ENCODE measurements at regions not wholly inside any gene's neighbourhood (a gene's known extent, or its start where the extent isn't known, plus 50 kb on each side); places are given as distances from the start of the nearest gene placed in this dataset.
"Not testable (repeated sequence)": the region's sequence is repeated elsewhere in the genome, so short reads cannot be mapped to it uniquely, and the experiment has no call there.

DNA sequence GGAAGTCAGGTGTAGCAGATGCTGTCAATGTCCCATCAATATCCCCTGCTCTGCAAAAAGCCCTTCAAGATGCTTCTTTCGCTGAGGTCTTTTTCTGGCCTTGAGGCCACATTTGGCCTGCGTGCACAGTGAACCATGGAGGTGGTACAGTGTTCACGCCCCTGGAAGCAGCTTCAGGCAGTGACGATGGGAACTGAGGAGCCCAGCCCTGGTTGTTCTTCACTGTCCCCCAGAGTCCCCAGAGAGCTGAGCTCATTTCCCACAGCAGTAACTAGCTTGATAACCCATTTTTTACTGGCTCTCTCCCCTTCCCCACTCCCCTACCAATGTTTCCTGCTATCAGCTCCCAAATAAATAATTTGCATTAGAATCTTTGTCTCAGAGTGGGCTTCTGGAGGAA is 76.5 kb downstream of the OLIG1 start:
- ChIA-PET CTCF (no interaction called here), POLR2A (no interaction called here)
- intact Hi-C loops (cut with micrococcal nuclease; ENCODE audit: unreplicated experiment): no loop called here

DNA sequence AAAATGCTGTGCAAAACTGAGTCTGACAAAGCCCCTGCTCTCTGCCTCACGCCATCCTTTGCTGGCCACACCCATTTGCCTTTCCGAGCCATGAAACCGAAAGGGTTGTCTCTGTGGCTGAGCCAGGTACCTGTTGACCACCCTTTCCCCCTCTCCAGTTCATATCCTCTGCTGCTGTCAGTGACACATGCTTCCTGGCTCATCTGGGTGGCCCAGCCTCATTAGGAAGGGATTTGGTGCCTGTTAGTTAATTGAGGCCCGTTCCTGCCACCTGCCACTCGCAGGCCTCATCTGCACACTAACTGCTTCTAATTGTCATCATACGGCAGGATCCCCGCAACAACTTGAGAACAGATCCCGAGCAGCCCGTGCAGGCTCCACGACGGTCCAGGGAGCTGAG is 79.2 kb downstream of the OLIG1 start:
- Histone ChIP-seq H3K36me3 (ENCODE audit: control insufficient read depth, insufficient read depth, low read length) (no peaks in the 10 kb centered on the region), H3K4me1 (ENCODE audit: control insufficient read depth, insufficient read depth, low read length) (no peaks in the 10 kb centered on the region), H3K9me3 (ENCODE audit: control insufficient read depth, insufficient read depth, low read depth, low read length) (no peaks in the 10 kb centered on the region), H3K27ac (ENCODE audit: low read length) (no peak overlapping the region), H3K27me3 (ENCODE audit: control insufficient read depth, insufficient read depth, low read length) (peaks cover 6% of the 10 kb centered on the region; the same call in 1 of the 2 replicates), H3K4me3 (ENCODE audit: low read depth in 2 of 2, low read length in 2 of 2) (no peak overlapping the region)
- no peak for ATAC-seq
- ChIA-PET CTCF (no interaction called here), POLR2A (no interaction called here)
- TF ChIP-seq SIN3A (IDR thresholded peaks at IDR 0.05; ENCODE audit: borderline replicate concordance, insufficient read depth, low read depth, low read length) (no peak), TCF7L2 (IDR thresholded peaks at IDR 0.05; ENCODE audit: low read depth, low read length) (no peak), POLR2AphosphoS5 (IDR thresholded peaks at IDR 0.05; ENCODE audit: low read depth, low read length) (no peak)
- TF ChIP-seq, protein P1, sequence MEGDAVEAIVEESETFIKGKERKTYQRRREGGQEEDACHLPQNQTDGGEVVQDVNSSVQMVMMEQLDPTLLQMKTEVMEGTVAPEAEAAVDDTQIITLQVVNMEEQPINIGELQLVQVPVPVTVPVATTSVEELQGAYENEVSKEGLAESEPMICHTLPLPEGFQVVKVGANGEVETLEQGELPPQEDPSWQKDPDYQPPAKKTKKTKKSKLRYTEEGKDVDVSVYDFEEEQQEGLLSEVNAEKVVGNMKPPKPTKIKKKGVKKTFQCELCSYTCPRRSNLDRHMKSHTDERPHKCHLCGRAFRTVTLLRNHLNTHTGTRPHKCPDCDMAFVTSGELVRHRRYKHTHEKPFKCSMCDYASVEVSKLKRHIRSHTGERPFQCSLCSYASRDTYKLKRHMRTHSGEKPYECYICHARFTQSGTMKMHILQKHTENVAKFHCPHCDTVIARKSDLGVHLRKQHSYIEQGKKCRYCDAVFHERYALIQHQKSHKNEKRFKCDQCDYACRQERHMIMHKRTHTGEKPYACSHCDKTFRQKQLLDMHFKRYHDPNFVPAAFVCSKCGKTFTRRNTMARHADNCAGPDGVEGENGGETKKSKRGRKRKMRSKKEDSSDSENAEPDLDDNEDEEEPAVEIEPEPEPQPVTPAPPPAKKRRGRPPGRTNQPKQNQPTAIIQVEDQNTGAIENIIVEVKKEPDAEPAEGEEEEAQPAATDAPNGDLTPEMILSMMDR (IDR thresholded peaks at IDR 0.05): no peak
- TF ChIP-seq, protein P2, sequence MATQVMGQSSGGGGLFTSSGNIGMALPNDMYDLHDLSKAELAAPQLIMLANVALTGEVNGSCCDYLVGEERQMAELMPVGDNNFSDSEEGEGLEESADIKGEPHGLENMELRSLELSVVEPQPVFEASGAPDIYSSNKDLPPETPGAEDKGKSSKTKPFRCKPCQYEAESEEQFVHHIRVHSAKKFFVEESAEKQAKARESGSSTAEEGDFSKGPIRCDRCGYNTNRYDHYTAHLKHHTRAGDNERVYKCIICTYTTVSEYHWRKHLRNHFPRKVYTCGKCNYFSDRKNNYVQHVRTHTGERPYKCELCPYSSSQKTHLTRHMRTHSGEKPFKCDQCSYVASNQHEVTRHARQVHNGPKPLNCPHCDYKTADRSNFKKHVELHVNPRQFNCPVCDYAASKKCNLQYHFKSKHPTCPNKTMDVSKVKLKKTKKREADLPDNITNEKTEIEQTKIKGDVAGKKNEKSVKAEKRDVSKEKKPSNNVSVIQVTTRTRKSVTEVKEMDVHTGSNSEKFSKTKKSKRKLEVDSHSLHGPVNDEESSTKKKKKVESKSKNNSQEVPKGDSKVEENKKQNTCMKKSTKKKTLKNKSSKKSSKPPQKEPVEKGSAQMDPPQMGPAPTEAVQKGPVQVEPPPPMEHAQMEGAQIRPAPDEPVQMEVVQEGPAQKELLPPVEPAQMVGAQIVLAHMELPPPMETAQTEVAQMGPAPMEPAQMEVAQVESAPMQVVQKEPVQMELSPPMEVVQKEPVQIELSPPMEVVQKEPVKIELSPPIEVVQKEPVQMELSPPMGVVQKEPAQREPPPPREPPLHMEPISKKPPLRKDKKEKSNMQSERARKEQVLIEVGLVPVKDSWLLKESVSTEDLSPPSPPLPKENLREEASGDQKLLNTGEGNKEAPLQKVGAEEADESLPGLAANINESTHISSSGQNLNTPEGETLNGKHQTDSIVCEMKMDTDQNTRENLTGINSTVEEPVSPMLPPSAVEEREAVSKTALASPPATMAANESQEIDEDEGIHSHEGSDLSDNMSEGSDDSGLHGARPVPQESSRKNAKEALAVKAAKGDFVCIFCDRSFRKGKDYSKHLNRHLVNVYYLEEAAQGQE (IDR thresholded peaks at IDR 0.05; ENCODE audit: insufficient read depth in 1 of 2, low read depth in 2 of 2, low read length in 1 of 2): no peak
- in situ Hi-C loops (cut with HindIII; ENCODE audit: low pct_unique_long_range_greater_than_20kb, low sequenced_read_pairs) (no loop called here), intact Hi-C loops (cut with micrococcal nuclease; ENCODE audit: unreplicated experiment) (no loop called here)
- no peak for DNase-seq (ENCODE audit: low read depth, low spot score)
- no TSS peak for BruUV-seq (replicated peaks)

More for the DNA sequence above, 76.5 kb downstream of the OLIG1 start:
- TF ChIP-seq POLR2AphosphoS5 (IDR thresholded peaks at IDR 0.05; ENCODE audit: low read depth, low read length) (no peak), TCF7L2 (IDR thresholded peaks at IDR 0.05; ENCODE audit: low read depth, low read length) (no peak), SIN3A (IDR thresholded peaks at IDR 0.05; ENCODE audit: borderline replicate concordance, insufficient read depth, low read depth, low read length) (no peak)
- TF ChIP-seq, protein P1 (IDR thresholded peaks at IDR 0.05): no peak
- TF ChIP-seq, protein P2 (IDR thresholded peaks at IDR 0.05; ENCODE audit: insufficient read depth in 1 of 2, low read depth in 2 of 2, low read length in 1 of 2): no peak
- no peaks in the 10 kb centered on the region for H3K36me3 ChIP-seq (ENCODE audit: control insufficient read depth, insufficient read depth, low read length)
- in situ Hi-C loops (cut with HindIII; ENCODE audit: low pct_unique_long_range_greater_than_20kb, low sequenced_read_pairs): no loop called here
- ATAC-seq (no peak), DNase-seq (ENCODE audit: low read depth, low spot score) (no peak)
- no TSS peak for BruUV-seq (replicated peaks)
- peaks cover 6% of the 10 kb centered on the region; the same call in 1 of the 2 replicates for H3K27me3 ChIP-seq (ENCODE audit: control insufficient read depth, insufficient read depth, low read length)
- H3K4me3 ChIP-seq (ENCODE audit: low read depth in 2 of 2, low read length in 2 of 2): no peak overlapping the region
- no peaks in the 10 kb centered on the region for H3K9me3 ChIP-seq (ENCODE audit: control insufficient read depth, insufficient read depth, low read depth, low read length)
- no peak overlapping the region for H3K27ac ChIP-seq (ENCODE audit: low read length)
- H3K4me1 ChIP-seq (ENCODE audit: control insufficient read depth, insufficient read depth, low read length): no peaks in the 10 kb centered on the region

DNA sequence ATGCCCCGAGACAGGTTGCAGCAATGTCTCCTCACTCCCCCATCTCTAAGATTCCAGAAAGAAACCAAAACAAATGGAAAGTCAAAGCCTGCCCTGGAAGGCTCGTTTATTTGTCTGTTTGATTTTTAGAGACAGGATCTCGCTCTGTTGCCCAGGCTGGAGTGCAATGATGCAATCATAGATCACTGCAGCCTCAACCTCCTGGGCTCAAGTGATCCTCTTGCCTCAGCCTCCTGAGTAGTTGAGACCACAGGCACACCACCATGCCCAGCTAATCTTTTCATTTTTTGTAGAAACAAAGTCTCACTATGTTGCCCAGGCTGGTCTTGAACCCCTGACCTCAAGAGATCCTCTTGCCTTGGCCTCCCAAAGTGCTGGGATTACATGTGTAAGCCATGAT is 78.8 kb upstream of the IFNAR2 start:
- BruUV-seq (replicated peaks): not testable (repeated sequence)

More for the DNA sequence above, 78.8 kb upstream of the IFNAR2 start:
- H3K4me3 ChIP-seq (ENCODE audit: low read depth in 2 of 2, low read length in 2 of 2); intact Hi-C loops (cut with micrococcal nuclease; ENCODE audit: unreplicated experiment); ATAC-seq; H3K27me3 ChIP-seq (ENCODE audit: control insufficient read depth, insufficient read depth, low read length); CTCF ChIA-PET; H3K4me1 ChIP-seq (ENCODE audit: control insufficient read depth, insufficient read depth, low read length); H3K36me3 ChIP-seq (ENCODE audit: control insufficient read depth, insufficient read depth, low read length); DNase-seq (ENCODE audit: low read depth, low spot score); POLR2A ChIA-PET; in situ Hi-C loops (cut with HindIII; ENCODE audit: low pct_unique_long_range_greater_than_20kb, low sequenced_read_pairs); H3K9me3 ChIP-seq (ENCODE audit: control insufficient read depth, insufficient read depth, low read depth, low read length); H3K27ac ChIP-seq (ENCODE audit: low read length): not testable (repeated sequence)

Measured in Panc1 (cell line).